Activated CD8-positive, alpha-beta memory T cell treated with anti-CD3 and anti-CD28 coated beads, Interleukin-2, amount 10 ng/mL, durations not matched to agents 7 days and 5 days (primary cell): ENCODE measurements at regions not wholly inside any gene's neighbourhood (a gene's known extent, or its start where the extent isn't known, plus 50 kb on each side); places are given as distances from the start of the nearest gene placed in this dataset.
"Not testable (repeated sequence)": the region's sequence is repeated elsewhere in the genome, so short reads cannot be mapped to it uniquely, and the experiment has no call there.

Experiments used
- ATAC-seq: fragments of 150-1000 bp; cut with Tn5 transposase; one replicate; pipeline ENCODE4 v1.10.0; 2021; ENCODE audit warnings: moderate library complexity
- CTCF ChIA-PET: fragments of 350-600 bp; sonication (Branson Sonifier 250); formaldehyde crosslinking; loops from one replicate; lab custom pipeline; 2021; ENCODE audit warnings: antibody characterized with exemption; lab: Charles Lee
- DNase-seq: peaks from one replicate; pipeline ENCODE4 v3.0.0-alpha.2; 2020
- H3K27ac Mint-ChIP-seq: one replicate; pipeline ENCODE4 v1.8.0; 2021; ENCODE audit warnings: mild to moderate bottlenecking, mixed read lengths
- H3K27me3 Mint-ChIP-seq: one replicate; pipeline ENCODE4 v1.8.0; 2021; ENCODE audit warnings: mixed read lengths
- H3K36me3 Mint-ChIP-seq: one replicate; pipeline ENCODE4 v1.8.0; 2021; ENCODE audit warnings: mild to moderate bottlenecking, mixed read lengths
- H3K4me1 Mint-ChIP-seq: one replicate; pipeline ENCODE4 v1.8.0; 2021; ENCODE audit warnings: mixed read lengths
- H3K4me3 Mint-ChIP-seq: one replicate; pipeline ENCODE4 v1.8.0; 2021; ENCODE audit warnings: mild to moderate bottlenecking, moderate library complexity, mixed read lengths
- H3K9me3 Mint-ChIP-seq: one replicate; pipeline ENCODE4 v1.8.0; 2022; ENCODE audit warnings: low read depth, mixed read lengths

DNA sequence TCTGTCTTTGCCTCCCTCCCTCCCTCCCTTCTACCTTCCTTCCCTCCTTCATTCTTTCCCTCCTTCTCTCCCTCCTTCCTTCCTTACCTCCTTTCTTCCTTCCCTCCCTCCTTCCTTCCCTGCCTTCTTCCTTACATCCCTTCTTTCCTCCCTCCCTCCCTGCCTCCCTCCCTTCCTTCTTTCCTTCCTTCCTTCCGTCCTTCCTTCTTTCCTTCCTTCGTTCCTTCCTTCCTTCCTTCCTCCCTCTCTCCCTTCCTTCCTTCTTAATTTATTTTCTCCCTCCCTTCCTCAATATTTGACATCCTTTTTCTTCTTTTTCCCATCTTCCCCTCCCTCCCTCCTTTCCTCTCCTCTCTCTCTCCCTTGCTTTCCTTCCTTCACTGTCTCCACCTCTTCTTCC lies 301.8 kb downstream of the GATA3 start:
- CTCF ChIA-PET = interaction anchor here (1.3 to 2.8 kb wide), 2 partner anchors 18 to 24 kb away, joined by 3 to 9 read pairs; no protein-coding TSS in a partner anchor
- Mint-ChIP-seq H3K4me1 (peaks cover 34% of the 10 kb centered on the region), H3K9me3 (peaks cover 2% of the 10 kb centered on the region), H3K36me3 (peaks cover 16% of the 10 kb centered on the region), H3K4me3 (no peak overlapping the region), H3K27me3 (peaks cover 4% of the 10 kb centered on the region), H3K27ac (no peak overlapping the region)
- DNase-seq (no peak), ATAC-seq (no peak)

DNA sequence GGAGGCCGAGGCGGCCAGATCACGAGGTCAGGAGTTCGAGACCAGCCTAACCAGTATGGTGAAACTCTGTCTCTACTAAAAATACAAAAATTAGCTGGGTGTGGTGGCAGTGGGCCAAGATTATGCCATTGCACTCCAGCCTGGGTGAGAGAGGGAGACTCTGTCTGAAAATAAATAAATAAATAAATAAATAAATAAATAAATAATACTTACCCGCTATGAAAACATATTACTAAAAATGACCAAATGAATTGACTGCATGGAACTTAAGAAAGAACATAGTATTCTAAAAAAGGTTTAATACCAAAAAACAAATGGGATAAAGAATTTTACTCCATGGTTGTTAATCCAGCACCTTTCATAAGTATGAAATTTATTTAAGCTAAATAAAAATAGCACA lies 305.0 kb downstream of the GATA3 start:
- no peak for ATAC-seq
- DNase-seq = no peak
- H3K4me1 Mint-ChIP-seq = peaks cover 59% of the 10 kb centered on the region
- H3K27ac Mint-ChIP-seq = no peak overlapping the region
- peaks cover 4% of the 10 kb centered on the region for H3K27me3 Mint-ChIP-seq
- H3K9me3 Mint-ChIP-seq = peaks cover 2% of the 10 kb centered on the region
- no peak overlapping the region for H3K4me3 Mint-ChIP-seq
- peaks cover 28% of the 10 kb centered on the region for H3K36me3 Mint-ChIP-seq
- CTCF ChIA-PET = interaction anchor here (0.6 to 1.9 kb wide), 6 partner anchors 24 to 307 kb away, joined by 3 to 12 read pairs (median 4); no protein-coding TSS in a partner anchor

DNA sequence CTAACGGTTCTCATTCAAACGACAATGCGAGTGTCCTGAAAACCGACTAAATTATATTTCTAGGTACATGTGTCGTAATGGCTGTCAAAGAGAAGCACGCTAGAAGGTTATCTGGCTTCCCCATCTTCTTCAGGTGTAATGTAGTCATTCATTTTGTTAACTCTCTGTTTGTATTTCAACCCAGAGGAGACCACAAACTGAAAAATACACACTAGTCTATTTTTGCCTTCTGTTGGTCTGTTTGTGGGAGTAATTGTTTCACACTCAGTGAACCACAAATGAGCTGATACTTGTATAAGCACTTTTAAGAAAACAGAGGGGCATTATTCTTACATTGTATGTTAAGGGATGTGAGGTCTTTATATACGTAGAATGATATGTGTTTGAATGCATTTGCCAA lies 305.9 kb downstream of the GATA3 start:
- H3K9me3 Mint-ChIP-seq = peaks cover 2% of the 10 kb centered on the region
- peaks cover 4% of the 10 kb centered on the region for H3K27me3 Mint-ChIP-seq
- H3K4me3 Mint-ChIP-seq = peak overlapping the region; percentile 12
- H3K27ac Mint-ChIP-seq = peak overlapping the region; percentile 81
- H3K36me3 Mint-ChIP-seq = peaks cover 28% of the 10 kb centered on the region
- peak; percentile 69 for ATAC-seq
- no peak for DNase-seq
- CTCF ChIA-PET = interaction anchor here (0.9 to 1.9 kb wide), 7 partner anchors 16 to 308 kb away, joined by 3 to 12 read pairs (median 4); no protein-coding TSS in a partner anchor
- peaks cover 65% of the 10 kb centered on the region for H3K4me1 Mint-ChIP-seq

DNA sequence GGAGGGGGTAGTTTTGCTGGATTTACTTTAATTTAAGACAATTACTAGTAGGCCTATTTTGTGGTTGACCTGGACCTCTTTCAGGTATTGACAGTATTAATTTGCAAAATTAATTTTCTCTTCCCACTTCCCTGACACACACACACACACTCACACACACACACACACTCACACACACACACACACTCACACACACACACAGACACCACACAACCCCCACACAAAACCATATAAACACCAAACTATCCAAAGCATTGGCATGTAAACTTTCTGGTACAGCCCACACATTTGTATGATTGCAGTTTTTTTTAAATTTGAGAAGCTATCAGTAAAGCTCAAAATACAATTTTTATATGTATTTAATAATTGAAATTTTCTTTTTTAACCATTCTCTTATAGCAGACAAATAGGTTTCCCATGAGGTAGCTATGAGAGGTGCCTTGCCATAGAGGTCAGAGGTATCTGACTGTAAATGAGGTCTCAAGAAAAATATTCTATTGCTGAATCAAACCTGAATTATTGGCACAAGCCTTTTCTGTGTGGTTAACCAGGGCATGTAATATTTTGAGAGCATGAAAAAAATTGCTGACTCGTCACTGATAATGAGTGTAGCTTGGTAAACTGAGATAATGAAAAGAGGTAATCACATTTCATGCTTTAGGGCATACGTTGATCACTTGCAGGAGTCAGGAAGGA lies 306.5 kb downstream of the GATA3 start:
- DNase-seq (no peak), ATAC-seq (peak; percentile 28)
- H3K9me3 Mint-ChIP-seq = peaks cover 2% of the 10 kb centered on the region
- peaks cover 28% of the 10 kb centered on the region for H3K36me3 Mint-ChIP-seq
- peaks cover 4% of the 10 kb centered on the region for H3K27me3 Mint-ChIP-seq
- peak overlapping the region; percentile 81 for H3K27ac Mint-ChIP-seq
- CTCF ChIA-PET = interaction anchor here (0.9 to 1.9 kb wide), 7 partner anchors 16 to 308 kb away, joined by 3 to 12 read pairs (median 4); no protein-coding TSS in a partner anchor
- peak overlapping the region; percentile 12 for H3K4me3 Mint-ChIP-seq
- peaks cover 71% of the 10 kb centered on the region for H3K4me1 Mint-ChIP-seq

DNA sequence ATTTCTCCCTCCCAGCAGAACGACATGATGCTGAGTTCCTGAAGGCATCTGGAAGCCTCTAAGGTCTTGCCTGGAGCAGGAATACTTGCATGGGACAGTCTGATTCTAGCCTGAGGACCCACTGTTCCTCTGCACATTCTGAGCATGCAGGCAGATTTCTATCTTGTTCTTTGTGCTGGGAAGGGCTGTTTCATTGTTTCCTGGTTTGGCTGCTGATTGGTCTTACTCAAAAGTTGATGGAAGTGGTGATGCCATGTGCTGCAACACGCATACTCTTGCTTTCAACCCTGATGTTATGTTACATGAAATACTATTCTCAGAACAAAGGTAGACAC lies 307.0 kb downstream of the GATA3 start:
- Mint-ChIP-seq H3K9me3 (peaks cover 2% of the 10 kb centered on the region), H3K4me3 (no peak overlapping the region), H3K27me3 (peaks cover 2% of the 10 kb centered on the region), H3K27ac (peak overlapping the region; percentile 80), H3K36me3 (peaks cover 27% of the 10 kb centered on the region), H3K4me1 (peaks cover 75% of the 10 kb centered on the region)
- CTCF ChIA-PET = interaction anchor here (0.9 to 1.9 kb wide), 4 partner anchors 15 to 55 kb away, joined by 3 to 12 read pairs (median 4); no protein-coding TSS in a partner anchor
- ATAC-seq = peak; percentile 62
- DNase-seq = peak; percentile 55

DNA sequence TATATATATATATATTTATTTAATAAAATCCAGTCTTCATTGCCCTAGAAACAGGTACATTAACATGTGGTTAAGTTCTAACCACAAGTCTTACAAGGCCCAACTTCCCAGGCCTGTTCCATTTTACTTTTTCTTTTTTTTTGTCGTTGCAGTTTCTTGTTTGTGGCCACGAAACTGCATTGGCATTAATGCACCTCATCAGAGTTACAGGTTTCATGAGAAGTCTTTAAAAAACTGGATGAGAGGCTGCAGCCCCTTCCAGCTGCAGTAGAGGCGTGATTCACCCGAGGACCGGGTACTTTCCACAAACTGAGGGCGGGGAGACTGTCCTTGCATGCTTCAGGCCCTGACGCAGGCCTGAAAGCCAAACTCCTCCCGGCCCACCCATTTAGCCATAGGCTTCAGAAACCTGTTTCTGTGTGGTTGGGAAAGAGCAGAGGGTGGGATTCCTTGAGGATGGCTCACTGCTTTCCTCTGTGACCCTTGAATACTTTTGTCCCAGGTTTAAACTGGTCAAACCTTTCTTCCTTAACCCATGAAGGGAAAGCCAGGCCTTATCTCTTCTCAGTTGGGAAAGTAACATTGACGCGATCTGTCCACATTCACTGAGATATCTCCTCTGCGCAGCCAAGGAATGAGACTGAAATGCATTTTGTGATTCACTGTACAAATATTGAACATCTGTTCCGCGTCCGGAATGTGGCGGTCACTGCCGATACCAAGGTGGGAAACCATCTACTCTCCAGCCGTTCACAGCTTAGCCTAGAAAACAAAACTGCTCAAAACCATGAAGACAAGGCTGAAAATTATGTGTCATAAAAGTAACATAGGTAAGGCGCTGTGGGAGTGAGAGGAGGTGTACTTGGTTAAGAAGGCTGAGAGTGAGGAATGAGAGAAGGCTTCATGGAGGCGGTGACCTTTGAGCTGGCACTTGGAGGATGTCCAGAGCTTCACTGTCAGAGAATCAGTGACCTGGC lies 311.7 kb downstream of the GATA3 start:
- peaks cover 74% of the 10 kb centered on the region for H3K4me1 Mint-ChIP-seq
- no peaks in the 10 kb centered on the region for H3K27me3 Mint-ChIP-seq
- DNase-seq = peak; percentile 73
- ATAC-seq = peak; percentile 56
- peaks cover 29% of the 10 kb centered on the region for H3K36me3 Mint-ChIP-seq
- peak overlapping the region; percentile 79 for H3K27ac Mint-ChIP-seq
- CTCF ChIA-PET = interaction anchor here (1.7 to 2.9 kb wide), 3 partner anchors 18 to 37 kb away, joined by 4 to 10 read pairs (median 8); no protein-coding TSS in a partner anchor
- peaks cover 6% of the 10 kb centered on the region for H3K9me3 Mint-ChIP-seq
- peak overlapping the region; percentile 37 for H3K4me3 Mint-ChIP-seq

DNA sequence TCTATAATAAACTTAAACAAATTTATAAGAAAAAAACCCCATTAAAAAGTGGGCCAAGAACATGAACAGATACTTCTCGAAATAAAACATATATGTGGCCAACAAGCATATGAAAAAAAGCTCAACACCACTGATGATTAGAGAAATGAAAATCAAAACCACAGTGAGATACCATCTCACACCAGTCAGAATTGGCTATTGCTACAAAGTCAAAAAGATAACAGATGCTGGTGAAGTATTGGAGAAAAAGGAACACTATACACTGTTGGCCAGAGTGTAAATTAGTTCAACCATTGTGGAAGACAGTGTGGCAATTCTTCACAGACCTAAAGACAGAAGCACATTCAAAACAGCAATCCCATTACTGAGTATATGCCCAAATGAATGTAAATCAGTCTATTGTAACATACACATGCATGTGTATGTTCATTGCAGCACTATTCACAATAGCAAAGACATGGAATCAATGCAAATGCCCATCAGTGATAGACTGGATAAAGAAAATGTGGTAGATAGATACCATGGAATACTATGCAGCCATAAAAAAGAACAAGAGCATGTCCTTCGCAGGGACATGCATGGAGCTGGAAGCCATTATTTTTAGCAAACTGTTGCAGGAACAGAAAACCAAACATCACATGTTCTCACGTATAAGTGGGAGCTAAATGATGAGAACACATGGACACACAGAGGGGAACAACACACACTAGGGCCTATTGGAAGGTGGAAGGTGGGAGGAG lies 313.4 kb downstream of the GATA3 start:
- H3K27ac Mint-ChIP-seq = peak overlapping the region; percentile 66
- not testable (repeated sequence) for ATAC-seq, H3K4me3 Mint-ChIP-seq, H3K9me3 Mint-ChIP-seq, H3K27me3 Mint-ChIP-seq, DNase-seq
- H3K36me3 Mint-ChIP-seq = peaks cover 33% of the 10 kb centered on the region
- peaks cover 65% of the 10 kb centered on the region for H3K4me1 Mint-ChIP-seq
- CTCF ChIA-PET = interaction anchor here (1.2 to 1.4 kb wide), 2 partner anchors 35 to 308 kb away, joined by 3 to 5 read pairs; no protein-coding TSS in a partner anchor

DNA sequence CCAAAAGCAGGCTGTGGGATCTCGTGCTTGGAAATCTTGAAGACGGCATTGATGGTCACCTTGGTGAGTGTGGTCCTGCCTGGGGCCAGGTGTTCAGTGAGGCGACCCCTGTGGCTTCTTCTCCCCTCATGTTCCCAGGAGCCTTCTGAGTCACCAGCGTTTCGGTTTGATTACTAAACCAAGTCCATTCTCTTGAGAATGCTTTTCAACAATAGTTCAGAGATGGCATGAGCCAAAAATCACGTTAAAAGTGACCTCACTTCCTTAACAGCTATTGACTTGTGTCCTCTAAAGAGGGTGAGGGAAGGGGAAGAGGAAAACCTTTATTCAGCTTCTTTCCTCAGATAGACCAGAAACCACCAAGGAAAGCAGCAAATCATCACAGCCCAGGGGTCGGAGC lies 315.2 kb downstream of the GATA3 start:
- Mint-ChIP-seq H3K9me3 (peaks cover 6% of the 10 kb centered on the region), H3K4me3 (no peak overlapping the region), H3K4me1 (peaks cover 48% of the 10 kb centered on the region), H3K27me3 (no peaks in the 10 kb centered on the region), H3K36me3 (peaks cover 21% of the 10 kb centered on the region), H3K27ac (peak overlapping the region; percentile 81)
- DNase-seq (peak; percentile 69), ATAC-seq (peak; percentile 50)
- CTCF ChIA-PET = interaction anchor here (1.2 to 1.4 kb wide), 3 partner anchors 15 to 47 kb away, joined by 3 read pairs; no protein-coding TSS in a partner anchor

DNA sequence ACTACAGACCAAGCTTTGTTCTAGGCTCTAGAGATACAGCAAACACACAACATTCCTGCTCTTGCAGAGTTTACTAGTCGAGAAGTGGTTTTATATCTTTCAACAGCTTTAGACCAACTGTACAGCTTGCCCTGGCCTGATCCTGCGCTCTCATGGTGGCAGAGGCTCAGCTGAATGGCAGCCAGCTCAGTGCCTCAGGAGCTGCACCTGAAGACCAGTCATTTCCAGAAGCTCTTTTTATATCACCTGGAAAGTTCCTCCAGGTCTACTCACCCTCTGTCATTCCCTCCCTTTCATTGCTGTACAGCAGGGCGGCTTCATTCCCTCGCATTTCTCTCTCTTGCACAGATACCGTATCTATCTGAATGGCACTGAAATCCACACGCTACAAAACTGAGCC lies 319.8 kb downstream of the GATA3 start:
- ATAC-seq (no peak), DNase-seq (no peak)
- Mint-ChIP-seq H3K36me3 (peaks cover 9% of the 10 kb centered on the region), H3K9me3 (no peaks in the 10 kb centered on the region), H3K27ac (no peak overlapping the region), H3K4me3 (no peak overlapping the region), H3K4me1 (peaks cover 24% of the 10 kb centered on the region), H3K27me3 (no peaks in the 10 kb centered on the region)
- CTCF ChIA-PET = interaction anchor here (0.6 kb wide), 1 partner anchor 320 kb away, joined by 3 read pairs; the partner anchor contains the start of gene GATA3

DNA sequence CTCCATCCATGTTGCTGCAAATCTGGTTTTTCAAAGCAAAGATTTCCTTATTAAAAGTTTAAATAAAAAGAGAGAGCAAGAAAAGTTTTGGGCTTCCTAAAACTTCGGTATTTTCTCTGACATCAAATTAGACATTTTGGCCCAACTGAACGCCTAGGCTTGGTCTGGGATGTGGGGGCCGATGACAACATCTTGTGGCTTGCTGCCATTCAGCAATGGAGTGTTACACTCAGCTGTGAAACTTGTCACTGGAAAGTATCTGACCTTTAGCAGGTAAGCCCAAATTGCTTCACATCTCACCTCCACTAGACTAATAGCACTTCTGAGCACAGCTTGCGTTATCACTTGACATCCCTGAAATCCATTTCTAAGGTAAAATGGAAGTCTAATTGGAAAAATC lies 320.6 kb downstream of the GATA3 start:
- no peak for ATAC-seq
- Mint-ChIP-seq H3K36me3 (peaks cover 6% of the 10 kb centered on the region), H3K27me3 (no peaks in the 10 kb centered on the region), H3K27ac (no peak overlapping the region), H3K4me3 (no peak overlapping the region), H3K4me1 (peaks cover 17% of the 10 kb centered on the region), H3K9me3 (no peaks in the 10 kb centered on the region)
- CTCF ChIA-PET = no interaction called here
- no peak for DNase-seq

DNA sequence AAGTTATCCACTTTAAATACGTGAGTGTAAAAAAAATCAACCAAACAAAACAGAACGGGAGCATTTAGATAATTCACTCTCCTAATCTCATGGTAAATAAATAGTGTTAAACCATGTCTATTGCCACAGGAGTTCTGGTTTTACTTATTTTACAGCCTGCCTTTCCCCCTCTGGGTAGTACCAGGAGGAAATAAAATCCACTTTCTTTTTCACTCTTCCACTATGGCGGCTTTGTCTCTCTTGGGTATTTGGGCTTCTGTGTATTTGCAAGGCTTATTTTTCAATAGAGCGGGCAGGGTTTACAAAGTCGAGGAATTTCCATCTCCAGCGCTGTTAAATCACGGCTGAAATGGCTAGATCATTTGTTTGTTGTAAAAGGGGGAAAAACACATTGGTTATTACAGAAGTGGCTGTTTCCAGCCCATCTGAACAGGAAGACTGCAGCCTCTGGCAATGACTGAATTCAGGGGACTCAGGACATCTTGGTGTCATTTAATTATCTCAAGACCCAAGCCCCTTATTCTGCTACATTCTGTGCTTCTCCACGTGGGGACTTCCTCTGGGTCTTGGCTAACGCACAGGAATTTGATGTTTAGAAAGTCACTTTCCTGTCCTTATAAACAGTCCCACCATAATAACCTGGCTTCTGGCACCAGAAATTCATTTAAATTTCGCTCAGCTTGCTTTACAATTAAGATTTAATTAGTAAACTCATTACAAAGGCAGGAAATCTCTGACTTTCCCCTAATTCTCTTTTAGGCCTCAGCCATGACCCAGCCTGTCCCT lies 323.9 kb downstream of the GATA3 start:
- DNase-seq (no peak), ATAC-seq (no peak)
- CTCF ChIA-PET = interaction anchor here (1.0 kb wide), 1 partner anchor 24 kb away, joined by 4 read pairs; no protein-coding TSS in a partner anchor
- peaks cover 21% of the 10 kb centered on the region for H3K4me1 Mint-ChIP-seq
- no peak overlapping the region for H3K4me3 Mint-ChIP-seq
- H3K9me3 Mint-ChIP-seq = no peaks in the 10 kb centered on the region
- no peak overlapping the region for H3K27ac Mint-ChIP-seq
- H3K27me3 Mint-ChIP-seq = no peaks in the 10 kb centered on the region
- peaks cover 4% of the 10 kb centered on the region for H3K36me3 Mint-ChIP-seq
